HAP-1 (cell line): ENCODE measurements at regions not wholly inside any gene's neighbourhood (a gene's known extent, or its start where the extent isn't known, plus 50 kb on each side); places are given as distances from the start of the nearest gene placed in this dataset.

Experiments
- DNase-seq, 2 experiments: peaks; one replicate each; pipeline ENCODE4 v3.0.0-alpha.2; 2016 to 2020; ENCODE audit warnings: low spot score in 2 of 2
- H3K27me3 ChIP-seq: fragments of 250-450 bp; sonication (Bioruptor Pico); 2 replicates; pipeline ENCODE4 v1.5.1; 2020; ENCODE audit warnings: low read depth, mild to moderate bottlenecking, moderate library complexity
- H3K36me3 ChIP-seq: fragments of 250-450 bp; sonication (Bioruptor Pico); replicated peaks from 2 replicates; pipeline ENCODE4 v1.5.1; 2020; ENCODE audit warnings: mild to moderate bottlenecking
- H3K4me1 ChIP-seq: fragments of 250-450 bp; sonication (Bioruptor Pico); 2 replicates; pipeline ENCODE4 v1.5.1; 2020; ENCODE audit warnings: mild to moderate bottlenecking
- H3K4me3 ChIP-seq: fragments of 250-450 bp; sonication (Bioruptor Pico); 2 replicates; pipeline ENCODE4 v1.5.1; 2020; ENCODE audit warnings: mild to moderate bottlenecking, moderate library complexity
- H3K9me3 ChIP-seq: fragments of 250-450 bp; sonication (Bioruptor Pico); 2 replicates; pipeline ENCODE4 v1.5.1; 2020; ENCODE audit warnings: mild to moderate bottlenecking, moderate library complexity
- in situ Hi-C: fragments of 300-500 bp; cut with MboI; formaldehyde crosslinking; loops from 3 replicates; pipeline ENCODE4 v1.14.3; 2020; ENCODE audit warnings: low sequenced_read_pairs, inconsistent platforms, mixed read lengths

- no peak for DNase-seq
- Histone ChIP-seq H3K9me3 (no peaks in the 10 kb centered on the region), H3K27me3 (no peaks in the 10 kb centered on the region), H3K4me3 (no peak overlapping the region), H3K36me3 (no peaks in the 10 kb centered on the region), H3K4me1 (no peaks in the 10 kb centered on the region)
- in situ Hi-C loops: no loop called here
Observed at GRCh38 chr18:25659541-25659940, 307.6 kb upstream of the ZNF521 start.

GRCh38 chr18:25658476-25658875 lies 306.5 kb upstream of the ZNF521 start:
- no peaks in the 10 kb centered on the region for H3K36me3 ChIP-seq
- H3K9me3 ChIP-seq: no peaks in the 10 kb centered on the region
- H3K27me3 ChIP-seq: no peaks in the 10 kb centered on the region
- H3K4me3 ChIP-seq: no peak overlapping the region
- in situ Hi-C loops: no loop called here
- no peaks in the 10 kb centered on the region for H3K4me1 ChIP-seq
- DNase-seq: no peak

- H3K36me3 ChIP-seq: no peaks in the 10 kb centered on the region
- DNase-seq: no peak
- in situ Hi-C loops: no loop called here
- no peaks in the 10 kb centered on the region for H3K4me1 ChIP-seq
- H3K9me3 ChIP-seq: no peaks in the 10 kb centered on the region
- no peaks in the 10 kb centered on the region for H3K27me3 ChIP-seq
- no peak overlapping the region for H3K4me3 ChIP-seq
Observed at GRCh38 chr18:25651553-25651952, 299.6 kb upstream of the ZNF521 start.

- H3K9me3 ChIP-seq: no peaks in the 10 kb centered on the region
- in situ Hi-C loops: no loop called here
- no peaks in the 10 kb centered on the region for H3K4me1 ChIP-seq
- no peak overlapping the region for H3K4me3 ChIP-seq
- H3K27me3 ChIP-seq: no peaks in the 10 kb centered on the region
- H3K36me3 ChIP-seq: no peaks in the 10 kb centered on the region
- no peak for DNase-seq
Observed at GRCh38 chr18:25650201-25650941, 298.4 kb upstream of the ZNF521 start.

GRCh38 chr18:25648716-25649260 lies 296.8 kb upstream of the ZNF521 start:
- Histone ChIP-seq H3K27me3 (no peaks in the 10 kb centered on the region), H3K4me1 (no peaks in the 10 kb centered on the region), H3K36me3 (no peaks in the 10 kb centered on the region), H3K9me3 (no peaks in the 10 kb centered on the region), H3K4me3 (no peak overlapping the region)
- no peak for DNase-seq
- in situ Hi-C loops: no loop called here

- no peak for DNase-seq
- in situ Hi-C loops: no loop called here
- H3K27me3 ChIP-seq: peaks cover 5% of the 10 kb centered on the region; the same call in 1 of the 2 replicates
Observed at GRCh38 chr18:25647404-25647803, 295.4 kb upstream of the ZNF521 start.

GRCh38 chr18:25646971-25647370 lies 295.0 kb upstream of the ZNF521 start:
- Histone ChIP-seq H3K4me3 (no peak overlapping the region), H3K27me3 (peaks cover 5% of the 10 kb centered on the region; the same call in 1 of the 2 replicates), H3K9me3 (no peaks in the 10 kb centered on the region), H3K4me1 (no peaks in the 10 kb centered on the region), H3K36me3 (no peaks in the 10 kb centered on the region)
- no peak for DNase-seq
- in situ Hi-C loops: no loop called here

More at GRCh38 chr18:25647404-25647803, 295.4 kb upstream of the ZNF521 start:
- H3K36me3 ChIP-seq: no peaks in the 10 kb centered on the region
- no peaks in the 10 kb centered on the region for H3K9me3 ChIP-seq
- H3K4me3 ChIP-seq: no peak overlapping the region
- H3K4me1 ChIP-seq: no peaks in the 10 kb centered on the region

- in situ Hi-C loops: no loop called here
- no peaks in the 10 kb centered on the region for H3K4me1 ChIP-seq
Observed at GRCh38 chr18:25639596-25639995, 287.6 kb upstream of the ZNF521 start.

GRCh38 chr18:25633563-25633962 lies 281.6 kb upstream of the ZNF521 start:
- H3K27me3 ChIP-seq: no peaks in the 10 kb centered on the region
- no peaks in the 10 kb centered on the region for H3K4me1 ChIP-seq
- H3K36me3 ChIP-seq: no peaks in the 10 kb centered on the region
- DNase-seq: no peak
- no peak overlapping the region for H3K4me3 ChIP-seq
- H3K9me3 ChIP-seq: no peaks in the 10 kb centered on the region
- in situ Hi-C loops: no loop called here

More at GRCh38 chr18:25639596-25639995, 287.6 kb upstream of the ZNF521 start:
- no peaks in the 10 kb centered on the region for H3K9me3 ChIP-seq
- no peaks in the 10 kb centered on the region for H3K36me3 ChIP-seq
- no peak for DNase-seq
- peaks cover 5% of the 10 kb centered on the region; the same call in 1 of the 2 replicates for H3K27me3 ChIP-seq
- no peak overlapping the region for H3K4me3 ChIP-seq

GRCh38 chr18:25630682-25631081 lies 278.7 kb upstream of the ZNF521 start:
- in situ Hi-C loops: no loop called here
- H3K36me3 ChIP-seq: no peaks in the 10 kb centered on the region
- H3K4me3 ChIP-seq: no peak overlapping the region
- no peak for DNase-seq
- no peaks in the 10 kb centered on the region for H3K9me3 ChIP-seq
- no peaks in the 10 kb centered on the region for H3K4me1 ChIP-seq
- H3K27me3 ChIP-seq: no peaks in the 10 kb centered on the region

- H3K4me1 ChIP-seq: no peaks in the 10 kb centered on the region
- H3K4me3 ChIP-seq: no peak overlapping the region
- H3K27me3 ChIP-seq: no peaks in the 10 kb centered on the region
- H3K36me3 ChIP-seq: no peaks in the 10 kb centered on the region
- no peak for DNase-seq
- no peaks in the 10 kb centered on the region for H3K9me3 ChIP-seq
- in situ Hi-C loops: no loop called here
Observed at GRCh38 chr18:25621682-25622081, 269.7 kb upstream of the ZNF521 start.

- H3K27me3 ChIP-seq: no peaks in the 10 kb centered on the region
- H3K4me1 ChIP-seq: no peaks in the 10 kb centered on the region
- DNase-seq: no peak
- no peaks in the 10 kb centered on the region for H3K36me3 ChIP-seq
- H3K9me3 ChIP-seq: no peaks in the 10 kb centered on the region
- H3K4me3 ChIP-seq: no peak overlapping the region
- in situ Hi-C loops: no loop called here
Observed at GRCh38 chr18:25621144-25621543, 269.2 kb upstream of the ZNF521 start.

- Histone ChIP-seq H3K4me3 (no peak overlapping the region), H3K36me3 (no peaks in the 10 kb centered on the region), H3K27me3 (no peaks in the 10 kb centered on the region), H3K9me3 (no peaks in the 10 kb centered on the region), H3K4me1 (no peaks in the 10 kb centered on the region)
- no peak for DNase-seq
- in situ Hi-C loops: no loop called here
Observed at GRCh38 chr18:25614168-25614567, 262.2 kb upstream of the ZNF521 start.

- no peaks in the 10 kb centered on the region for H3K27me3 ChIP-seq
- DNase-seq: no peak
- no peak overlapping the region for H3K4me3 ChIP-seq
- in situ Hi-C loops: no loop called here
- H3K36me3 ChIP-seq: no peaks in the 10 kb centered on the region
- H3K9me3 ChIP-seq: no peaks in the 10 kb centered on the region
- no peaks in the 10 kb centered on the region for H3K4me1 ChIP-seq
Observed at GRCh38 chr18:25612466-25612865, 260.5 kb upstream of the ZNF521 start.
